SK-N-MC (cell line): ENCODE measurements at regions not wholly inside any gene's neighbourhood (a gene's known extent, or its start where the extent isn't known, plus 50 kb on each side); places are given as distances from the start of the nearest gene placed in this dataset.

ENCODE experiments used
- DNase-seq: peaks from one replicate; pipeline ENCODE4 v3.0.0-alpha.2; 2011; ENCODE audit warnings: low read depth, low spot score
- H3K27ac ChIP-seq: fragments of 200-600 bp; sonication (generic); 2 replicates; pipeline ENCODE4 v1.5.1; 2016; ENCODE audit warnings: mixed run types
- H3K36me3 ChIP-seq: fragments of 200-600 bp; sonication (generic); 2 replicates; pipeline ENCODE4 v1.6.1; 2017; ENCODE audit warnings: antibody characterized with exemption, low read length, mixed read lengths; ENCODE audit not compliant: insufficient read depth
- H3K4me3 ChIP-seq: fragments of 200-600 bp; sonication (generic); 2 replicates; pipeline ENCODE4 v1.5.1; 2016
- H3K9ac ChIP-seq: fragments of 200-600 bp; sonication (generic); 2 replicates; pipeline ENCODE4 v1.8.0; 2017; ENCODE audit warnings: mixed run types, mixed read lengths; ENCODE audit not compliant: insufficient read length
- H3K9me3 ChIP-seq: fragments of 200-600 bp; sonication (generic); 2 replicates; pipeline ENCODE4 v1.6.1; 2017; ENCODE audit warnings: low read depth, mild to moderate bottlenecking, antibody characterized with exemption, low read length, moderate library complexity, mixed read lengths
- EZH2 ChIP-seq: fragments of 200-600 bp; sonication (generic); IDR thresholded peaks from one replicate; pipeline ENCODE4 v1.6.1; 2017; ENCODE audit warnings: antibody characterized with exemption
- FOXP2 ChIP-seq: optimal IDR thresholded peaks from 2 replicates; pipeline ENCODE3; 2011; ENCODE audit warnings: mild to moderate bottlenecking, moderate library complexity; ENCODE audit not compliant: insufficient read depth; ENCODE audit errors: extremely low read length, control extremely low read depth
- POLR2AphosphoS5 ChIP-seq: IDR thresholded peaks from 2 replicates; pipeline ENCODE4 v1.6.1; 2012; ENCODE audit warnings: mild to moderate bottlenecking, low read depth, low read length, borderline replicate concordance

- no peak for TF ChIP-seq FOXP2
- no peak for TF ChIP-seq POLR2AphosphoS5
- TF ChIP-seq EZH2: no peak
- Histone ChIP-seq H3K27ac (no peak overlapping the region), H3K4me3 (no peak overlapping the region), H3K9ac (no peak overlapping the region), H3K9me3 (no peaks in the 10 kb centered on the region), H3K36me3 (no peaks in the 10 kb centered on the region)
- DNase-seq: no peak
Observed at GRCh38 chr11:69918231-69918937, 99.2 kb upstream of the FGF3 start.

GRCh38 chr11:69918938-69919650, 99.9 kb upstream of the FGF3 start:
- Histone ChIP-seq H3K27ac (no peak overlapping the region), H3K9ac (no peak overlapping the region), H3K36me3 (no peaks in the 10 kb centered on the region), H3K4me3 (no peak overlapping the region), H3K9me3 (no peaks in the 10 kb centered on the region)
- peak; percentile 30 for DNase-seq
- TF ChIP-seq POLR2AphosphoS5: no peak
- TF ChIP-seq FOXP2: no peak
- TF ChIP-seq EZH2: no peak

- no peaks in the 10 kb centered on the region for H3K9me3 ChIP-seq
- no peak overlapping the region for H3K4me3 ChIP-seq
- H3K9ac ChIP-seq: no peak overlapping the region
- no peak for DNase-seq
- TF ChIP-seq EZH2 (no peak), FOXP2 (no peak), POLR2AphosphoS5 (no peak)
- no peaks in the 10 kb centered on the region for H3K36me3 ChIP-seq
- H3K27ac ChIP-seq: no peak overlapping the region
Observed at GRCh38 chr11:69919659-69920344, 100.6 kb upstream of the FGF3 start.

GRCh38 chr11:69920345-69921127, 101.3 kb upstream of the FGF3 start:
- no peak for TF ChIP-seq EZH2
- no peak for TF ChIP-seq FOXP2
- TF ChIP-seq POLR2AphosphoS5: no peak
- Histone ChIP-seq H3K4me3 (no peak overlapping the region), H3K36me3 (no peaks in the 10 kb centered on the region), H3K9ac (no peak overlapping the region), H3K27ac (no peak overlapping the region), H3K9me3 (no peaks in the 10 kb centered on the region)
- no peak for DNase-seq

GRCh38 chr11:69921128-69922014, 102.2 kb upstream of the FGF3 start:
- no peak for DNase-seq
- no peak for TF ChIP-seq FOXP2
- TF ChIP-seq EZH2: no peak
- TF ChIP-seq POLR2AphosphoS5: no peak
- H3K9ac ChIP-seq: no peak overlapping the region

GRCh38 chr11:69922015-69922595, 102.9 kb upstream of the FGF3 start:
- no peak for DNase-seq
- H3K9me3 ChIP-seq: no peaks in the 10 kb centered on the region
- H3K9ac ChIP-seq: no peak overlapping the region
- no peak overlapping the region for H3K27ac ChIP-seq
- no peak overlapping the region for H3K4me3 ChIP-seq
- H3K36me3 ChIP-seq: no peaks in the 10 kb centered on the region
- TF ChIP-seq FOXP2: no peak
- TF ChIP-seq EZH2: no peak
- TF ChIP-seq POLR2AphosphoS5: no peak

More at GRCh38 chr11:69921128-69922014, 102.2 kb upstream of the FGF3 start:
- H3K4me3 ChIP-seq: no peak overlapping the region
- no peak overlapping the region for H3K27ac ChIP-seq
- no peaks in the 10 kb centered on the region for H3K9me3 ChIP-seq
- H3K36me3 ChIP-seq: no peaks in the 10 kb centered on the region

- Histone ChIP-seq H3K27ac (no peak overlapping the region), H3K9ac (no peak overlapping the region), H3K9me3 (no peaks in the 10 kb centered on the region), H3K36me3 (no peaks in the 10 kb centered on the region), H3K4me3 (no peak overlapping the region)
- TF ChIP-seq FOXP2: no peak
- no peak for TF ChIP-seq POLR2AphosphoS5
- TF ChIP-seq EZH2: no peak
- no peak for DNase-seq
Observed at GRCh38 chr11:69922596-69923111, 103.4 kb upstream of the FGF3 start.
